ENCODE measurements at regions not wholly inside any gene's neighbourhood (a gene's known extent, or its start where the extent isn't known, plus 50 kb on each side); places are given as distances from the start of the nearest gene placed in this dataset.
"Not testable (repeated sequence)": the region's sequence is repeated elsewhere in the genome, so short reads cannot be mapped to it uniquely, and the experiment has no call there.

- Histone ChIP-seq H3K9me3 (ENCODE audit: control insufficient read depth, insufficient read depth, low read length) (no peaks in the 10 kb centered on the region), H3K4me1 (ENCODE audit: control insufficient read depth, low read length) (no peaks in the 10 kb centered on the region)
These were observed 437.4 kb downstream of the JRKL start for GRCh38 chr11:96827164-96827563.

GRCh38 chr11:96841792-96842191 is 452.0 kb downstream of the JRKL start:
- Histone ChIP-seq H3K4me2 (ENCODE audit: low read length) (no peak overlapping the region), H3K36me3 (ENCODE audit: control insufficient read depth, low read length) (no peaks in the 10 kb centered on the region), H3K27me3 (ENCODE audit: control insufficient read depth, low read length) (no peaks in the 10 kb centered on the region), H4K20me1 (ENCODE audit: control insufficient read depth, insufficient read depth, low read depth, low read length) (no peaks in the 10 kb centered on the region), H3K79me2 (ENCODE audit: control insufficient read depth, low read length) (no peaks in the 10 kb centered on the region), H3K9me3 (ENCODE audit: control insufficient read depth, insufficient read depth, low read length) (no peaks in the 10 kb centered on the region), H3K27ac (ENCODE audit: low read depth, low read length) (no peak overlapping the region), H3K9me2 (replicated peaks; ENCODE audit: control insufficient read depth, low read length) (no peaks in the 10 kb centered on the region), H3F3A (ENCODE audit: control insufficient read depth, insufficient read depth) (no peaks in the 10 kb centered on the region), H3K4me3 (ENCODE audit: low read length) (no peak overlapping the region), H3K4me1 (ENCODE audit: control insufficient read depth, low read length) (no peaks in the 10 kb centered on the region)
- no peak for TF ChIP-seq CTCF (IDR thresholded peaks at IDR 0.05; ENCODE audit: low read depth, low read length, poor library complexity, severe bottlenecking)

More at GRCh38 chr11:96827164-96827563, 437.4 kb downstream of the JRKL start:
- Histone ChIP-seq H3K27ac (ENCODE audit: low read depth, low read length) (no peak overlapping the region), H3K4me2 (ENCODE audit: low read length) (no peak overlapping the region), H3K36me3 (ENCODE audit: control insufficient read depth, low read length) (no peaks in the 10 kb centered on the region), H3K79me2 (ENCODE audit: control insufficient read depth, low read length) (no peaks in the 10 kb centered on the region), H3K9me2 (replicated peaks; ENCODE audit: control insufficient read depth, low read length) (no peaks in the 10 kb centered on the region; the same call in 1 of the 2 replicates), H3K27me3 (ENCODE audit: control insufficient read depth, low read length) (no peaks in the 10 kb centered on the region), H3F3A (ENCODE audit: control insufficient read depth, insufficient read depth) (no peaks in the 10 kb centered on the region), H4K20me1 (ENCODE audit: control insufficient read depth, insufficient read depth, low read depth, low read length) (no peaks in the 10 kb centered on the region), H3K4me3 (ENCODE audit: low read length) (no peak overlapping the region)
- TF ChIP-seq EZH2phosphoT487 (IDR thresholded peaks at IDR 0.05; ENCODE audit: borderline replicate concordance, low read length) (no peak), CTCF (IDR thresholded peaks at IDR 0.05; ENCODE audit: low read depth, low read length, poor library complexity, severe bottlenecking) (no peak)

- Histone ChIP-seq H3K4me3 (ENCODE audit: low read length) (no peak overlapping the region), H3K27me3 (ENCODE audit: control insufficient read depth, low read length) (no peaks in the 10 kb centered on the region), H3K9me3 (ENCODE audit: control insufficient read depth, insufficient read depth, low read length) (no peaks in the 10 kb centered on the region), H3F3A (ENCODE audit: control insufficient read depth, insufficient read depth) (no peaks in the 10 kb centered on the region), H3K27ac (ENCODE audit: low read depth, low read length) (no peak overlapping the region), H4K20me1 (ENCODE audit: control insufficient read depth, insufficient read depth, low read depth, low read length) (no peaks in the 10 kb centered on the region), H3K4me2 (ENCODE audit: low read length) (no peak overlapping the region), H3K9me2 (replicated peaks; ENCODE audit: control insufficient read depth, low read length) (no peaks in the 10 kb centered on the region), H3K36me3 (ENCODE audit: control insufficient read depth, low read length) (no peaks in the 10 kb centered on the region), H3K79me2 (ENCODE audit: control insufficient read depth, low read length) (no peaks in the 10 kb centered on the region), H3K4me1 (ENCODE audit: control insufficient read depth, low read length) (no peaks in the 10 kb centered on the region)
- TF ChIP-seq CTCF (IDR thresholded peaks at IDR 0.05; ENCODE audit: low read depth, low read length, poor library complexity, severe bottlenecking) (no peak), EZH2phosphoT487 (IDR thresholded peaks at IDR 0.05; ENCODE audit: borderline replicate concordance, low read length) (no peak)
These were observed 452.9 kb downstream of the JRKL start for GRCh38 chr11:96842731-96843130.

GRCh38 chr11:96854425-96854824 is 464.6 kb downstream of the JRKL start:
- Histone ChIP-seq H3K4me2 (ENCODE audit: low read length) (no peak overlapping the region), H3K27ac (ENCODE audit: low read depth, low read length) (no peak overlapping the region), H3K36me3 (ENCODE audit: control insufficient read depth, low read length) (no peaks in the 10 kb centered on the region), H3K9me2 (replicated peaks; ENCODE audit: control insufficient read depth, low read length) (no peaks in the 10 kb centered on the region), H3F3A (ENCODE audit: control insufficient read depth, insufficient read depth) (no peaks in the 10 kb centered on the region), H3K9me3 (ENCODE audit: control insufficient read depth, insufficient read depth, low read length) (no peaks in the 10 kb centered on the region), H3K4me1 (ENCODE audit: control insufficient read depth, low read length) (no peaks in the 10 kb centered on the region), H3K4me3 (ENCODE audit: low read length) (no peak overlapping the region), H4K20me1 (ENCODE audit: control insufficient read depth, insufficient read depth, low read depth, low read length) (no peaks in the 10 kb centered on the region), H3K79me2 (ENCODE audit: control insufficient read depth, low read length) (no peaks in the 10 kb centered on the region), H3K27me3 (ENCODE audit: control insufficient read depth, low read length) (no peaks in the 10 kb centered on the region)
- TF ChIP-seq CTCF (IDR thresholded peaks at IDR 0.05; ENCODE audit: low read depth, low read length, poor library complexity, severe bottlenecking) = no peak
- TF ChIP-seq EZH2phosphoT487 (IDR thresholded peaks at IDR 0.05; ENCODE audit: borderline replicate concordance, low read length) = no peak

- H3K4me3 ChIP-seq (ENCODE audit: low read length); H3K79me2 ChIP-seq (ENCODE audit: control insufficient read depth, low read length); H3K27ac ChIP-seq (ENCODE audit: low read depth, low read length); H4K20me1 ChIP-seq (ENCODE audit: control insufficient read depth, insufficient read depth, low read depth, low read length); H3K4me1 ChIP-seq (ENCODE audit: control insufficient read depth, low read length); H3K4me2 ChIP-seq (ENCODE audit: low read length); H3K36me3 ChIP-seq (ENCODE audit: control insufficient read depth, low read length); H3K9me2 ChIP-seq (replicated peaks; ENCODE audit: control insufficient read depth, low read length); H3K9me3 ChIP-seq (ENCODE audit: control insufficient read depth, insufficient read depth, low read length); H3K27me3 ChIP-seq (ENCODE audit: control insufficient read depth, low read length); H3F3A ChIP-seq (ENCODE audit: control insufficient read depth, insufficient read depth): not testable (repeated sequence)
These were observed 471.9 kb downstream of the JRKL start for GRCh38 chr11:96861722-96862121.
